ENCODE measurements at regions not wholly inside any gene's neighbourhood (a gene's known extent, or its start where the extent isn't known, plus 50 kb on each side); places are given as distances from the start of the nearest gene placed in this dataset.

- Histone ChIP-seq H4K20me1 (ENCODE audit: insufficient read depth) (no peaks in the 10 kb centered on the region), H3K9me3 (ENCODE audit: low read length) (no peaks in the 10 kb centered on the region), H3K27me3 (ENCODE audit: insufficient read depth, low read depth, low read length) (no peaks in the 10 kb centered on the region), H3K4me2 (ENCODE audit: low read length) (no peak overlapping the region), H3K9me2 (ENCODE audit: insufficient read depth, low read length) (no peaks in the 10 kb centered on the region), H3K27ac (ENCODE audit: low read length) (no peak overlapping the region), H3K79me2 (replicated peaks; ENCODE audit: insufficient read depth, low read length) (no peaks in the 10 kb centered on the region), H3K9ac (ENCODE audit: low read length) (no peak overlapping the region), H3K36me3 (ENCODE audit: insufficient read depth, low read length) (no peaks in the 10 kb centered on the region), H3K4me3 (ENCODE audit: low read length) (no peak overlapping the region), H3F3A (ENCODE audit: insufficient read depth, low read length, poor library complexity, severe bottlenecking) (no peaks in the 10 kb centered on the region), H2AFZ (ENCODE audit: low read depth, low read length) (no peak overlapping the region)
- TF ChIP-seq EZH2 (IDR thresholded peaks at IDR 0.05; ENCODE audit: borderline replicate concordance, insufficient read depth, low read length, poor library complexity, severe bottlenecking) (no peak), MXI1 (conservative IDR thresholded peaks at IDR 0.05; ENCODE audit: poor library complexity, severe bottlenecking) (no peak), REST (IDR thresholded peaks at IDR 0.05; ENCODE audit: borderline replicate concordance) (no peak), EP300 (conservative IDR thresholded peaks at IDR 0.05; ENCODE audit: poor library complexity, severe bottlenecking) (no peak), CTCF (IDR thresholded peaks at IDR 0.05; ENCODE audit: poor library complexity, severe bottlenecking) (no peak), POLR2AphosphoS5 (IDR thresholded peaks at IDR 0.05) (no peak), SMC3 (conservative IDR thresholded peaks at IDR 0.05; ENCODE audit: poor library complexity) (no peak), RAD21 (conservative IDR thresholded peaks at IDR 0.05) (no peak), TAF1 (IDR thresholded peaks at IDR 0.05; ENCODE audit: low read depth) (no peak)
Observed at GRCh38 chr5:163260471-163260870, 176.9 kb upstream of the CCNG1 start.

- Histone ChIP-seq H2AFZ (ENCODE audit: low read depth, low read length) (no peak overlapping the region), H3K4me2 (ENCODE audit: low read length) (no peak overlapping the region), H3K4me3 (ENCODE audit: low read length) (no peak overlapping the region), H3K36me3 (ENCODE audit: insufficient read depth, low read length) (no peaks in the 10 kb centered on the region), H3K9ac (ENCODE audit: low read length) (no peak overlapping the region), H3F3A (ENCODE audit: insufficient read depth, low read length, poor library complexity, severe bottlenecking) (no peaks in the 10 kb centered on the region), H3K79me2 (replicated peaks; ENCODE audit: insufficient read depth, low read length) (no peaks in the 10 kb centered on the region), H3K27ac (ENCODE audit: low read length) (no peak overlapping the region), H3K9me2 (ENCODE audit: insufficient read depth, low read length) (no peaks in the 10 kb centered on the region), H3K27me3 (ENCODE audit: insufficient read depth, low read depth, low read length) (no peaks in the 10 kb centered on the region), H4K20me1 (ENCODE audit: insufficient read depth) (no peaks in the 10 kb centered on the region), H3K9me3 (ENCODE audit: low read length) (no peaks in the 10 kb centered on the region)
- no peak for TF ChIP-seq RAD21 (conservative IDR thresholded peaks at IDR 0.05)
Observed at GRCh38 chr5:163260961-163261360, 176.4 kb upstream of the CCNG1 start.

Data from neural cell (in vitro differentiated cells).